Erythroblast (primary cell): ENCODE measurements at regions not wholly inside any gene's neighbourhood (a gene's known extent, or its start where the extent isn't known, plus 50 kb on each side); places are given as distances from the start of the nearest gene placed in this dataset.

ENCODE experiments used
- GATA1 ChIP-seq: IDR thresholded peaks from 2 replicates; pipeline ENCODE4 v1.6.1; 2011; ENCODE audit warnings: low read depth, mild to moderate bottlenecking, control low read depth, low read length, moderate library complexity
- POLR2A ChIP-seq: IDR thresholded peaks from 2 replicates; pipeline ENCODE4 v1.6.1; 2011; ENCODE audit warnings: mild to moderate bottlenecking, low read length

- TF ChIP-seq POLR2A (no peak), GATA1 (no peak)
Observed at GRCh38 chr17:77735566-77736198, 222.8 kb upstream of the TNRC6C start.
